Loucy (cell line): ENCODE measurements at regions not wholly inside any gene's neighbourhood (a gene's known extent, or its start where the extent isn't known, plus 50 kb on each side); places are given as distances from the start of the nearest gene placed in this dataset.

Experiments
- CTCF ChIP-seq: fragments of 200-600 bp; sonication (generic); conservative IDR thresholded peaks from 2 replicates; pipeline ENCODE4 v1.5.1; 2014; ENCODE audit warnings: mild to moderate bottlenecking, antibody characterized with exemption, low read length
- EZH2phosphoT487 ChIP-seq: fragments of 200-600 bp; IDR thresholded peaks from 2 replicates; pipeline ENCODE4 v1.6.1; 2018; ENCODE audit warnings: antibody characterized with exemption, mild to moderate bottlenecking, moderate library complexity, borderline replicate concordance

- no peak for TF ChIP-seq CTCF
- TF ChIP-seq EZH2phosphoT487 = no peak
Observed at GRCh38 chr10:90363799-90364483, 493.9 kb downstream of the HTR7 start.
